Neural progenitor cell (in vitro differentiated cells): ENCODE measurements at regions not wholly inside any gene's neighbourhood (a gene's known extent, or its start where the extent isn't known, plus 50 kb on each side); places are given as distances from the start of the nearest gene placed in this dataset.

Experiments
- DNase-seq: peaks from one replicate; pipeline ENCODE4 v3.0.0-alpha.2; 2016; ENCODE audit warnings: low spot score
- H2AFZ ChIP-seq: fragments of 200-600 bp; sonication (generic); replicated peaks from 2 replicates; pipeline ENCODE4 v1.6.1; 2016; ENCODE audit warnings: antibody characterized with exemption
- H3F3A ChIP-seq: fragments of 200-600 bp; sonication (generic); 2 replicates; pipeline ENCODE4 v1.6.1; 2016; ENCODE audit warnings: antibody characterized with exemption, low read depth
- H3K27ac ChIP-seq: fragments of 200-600 bp; sonication (generic); 2 replicates; pipeline ENCODE4 v1.5.1; 2016; ENCODE audit warnings: mild to moderate bottlenecking
- H3K27me3 ChIP-seq: fragments of 200-600 bp; sonication (generic); 2 replicates; pipeline ENCODE4 v1.6.1; 2016; ENCODE audit warnings: mild to moderate bottlenecking, moderate library complexity
- H3K36me3 ChIP-seq: fragments of 200-600 bp; sonication (generic); 2 replicates; pipeline ENCODE4 v1.5.1; 2016
- H3K4me1 ChIP-seq: fragments of 200-600 bp; sonication (generic); 2 replicates; pipeline ENCODE4 v1.6.1; 2016; ENCODE audit warnings: mixed run types
- H3K4me2 ChIP-seq: fragments of 200-600 bp; sonication (generic); 2 replicates; pipeline ENCODE4 v1.6.1; 2016
- H3K4me3 ChIP-seq: fragments of 200-600 bp; sonication (generic); 2 replicates; pipeline ENCODE4 v1.5.1; 2016
- H3K79me2 ChIP-seq: fragments of 200-600 bp; sonication (generic); 2 replicates; pipeline ENCODE4 v1.6.1; 2016; ENCODE audit warnings: low read depth
- H3K9ac ChIP-seq: fragments of 200-600 bp; sonication (generic); 2 replicates; pipeline ENCODE4 v1.6.1; 2016
- H3K9me3 ChIP-seq: fragments of 200-600 bp; sonication (generic); 2 replicates; pipeline ENCODE4 v1.5.1; 2016; ENCODE audit warnings: low read depth
- H4K20me1 ChIP-seq: fragments of 200-600 bp; sonication (generic); 2 replicates; pipeline ENCODE4 v1.6.1; 2016; ENCODE audit warnings: low read depth
- H3K27ac Mint-ChIP-seq: 3 replicates; pipeline ENCODE4 v1.8.0; 2021; ENCODE audit warnings: mixed read lengths
- H3K27me3 Mint-ChIP-seq: 2 replicates; pipeline ENCODE4 v1.8.0; 2022; ENCODE audit warnings: low read depth, mild to moderate bottlenecking, inconsistent platforms, moderate library complexity, mixed read lengths; ENCODE audit not compliant: insufficient read depth
- H3K36me3 Mint-ChIP-seq: 3 replicates; pipeline ENCODE4 v1.8.0; 2021; ENCODE audit warnings: mixed read lengths
- H3K4me1 Mint-ChIP-seq: 3 replicates; pipeline ENCODE4 v1.8.0; 2021; ENCODE audit warnings: mixed read lengths
- H3K4me3 Mint-ChIP-seq: 3 replicates; pipeline ENCODE4 v1.8.0; 2021; ENCODE audit warnings: mild to moderate bottlenecking, moderate library complexity, mixed read lengths
- H3K9me3 Mint-ChIP-seq: 3 replicates; pipeline ENCODE4 v1.8.0; 2020; ENCODE audit warnings: mixed read lengths
- CTCF ChIP-seq: fragments of 200-600 bp; sonication (generic); IDR thresholded peaks from 2 replicates; pipeline ENCODE4 v1.5.1; 2017; ENCODE audit warnings: antibody characterized with exemption, mild to moderate bottlenecking
- EZH2 ChIP-seq: fragments of 200-600 bp; sonication (generic); IDR thresholded peaks from 2 replicates; pipeline ENCODE4 v1.6.1; 2017; ENCODE audit warnings: antibody characterized with exemption, mild to moderate bottlenecking, moderate library complexity
- EZH2phosphoT487 ChIP-seq: fragments of 200-600 bp; sonication (generic); IDR thresholded peaks from 2 replicates; pipeline ENCODE4 v1.6.1; 2017; ENCODE audit warnings: antibody characterized with exemption

- Mint-ChIP-seq H3K4me3 (no peak overlapping the region), H3K27me3 (peaks cover 7% of the 10 kb centered on the region), H3K4me1 (no peaks in the 10 kb centered on the region), H3K9me3 (peaks cover 2% of the 10 kb centered on the region), H3K27ac (no peak overlapping the region), H3K36me3 (no peaks in the 10 kb centered on the region)
- Histone ChIP-seq H4K20me1 (no peaks in the 10 kb centered on the region), H3K9me3 (no peaks in the 10 kb centered on the region), H3K4me3 (no peak overlapping the region), H3K4me1 (peaks cover 7% of the 10 kb centered on the region), H3F3A (no peaks in the 10 kb centered on the region), H3K36me3 (no peaks in the 10 kb centered on the region), H3K4me2 (no peak overlapping the region), H3K79me2 (no peaks in the 10 kb centered on the region), H2AFZ (no peak overlapping the region), H3K9ac (no peak overlapping the region), H3K27me3 (no peaks in the 10 kb centered on the region), H3K27ac (no peak overlapping the region)
- TF ChIP-seq EZH2 (no peak), EZH2phosphoT487 (no peak), CTCF (no peak)
- no peak for DNase-seq
Observed at GRCh38 chr2:238553159-238553558, 126.4 kb downstream of the ASB1 start.

- Mint-ChIP-seq H3K9me3 (peaks cover 2% of the 10 kb centered on the region), H3K36me3 (no peaks in the 10 kb centered on the region), H3K4me1 (no peaks in the 10 kb centered on the region), H3K27me3 (peaks cover 7% of the 10 kb centered on the region), H3K4me3 (no peak overlapping the region), H3K27ac (no peak overlapping the region)
- H3K36me3 ChIP-seq = no peaks in the 10 kb centered on the region
- no peaks in the 10 kb centered on the region for H3K27me3 ChIP-seq
- no peak overlapping the region for H3K9ac ChIP-seq
- peak; percentile 43 for DNase-seq
- H4K20me1 ChIP-seq = no peaks in the 10 kb centered on the region
- TF ChIP-seq EZH2 (no peak), CTCF (no peak), EZH2phosphoT487 (no peak)
- peak overlapping the region; percentile 27 for H3K4me2 ChIP-seq
- H3K27ac ChIP-seq = no peak overlapping the region
- peak overlapping the region; percentile 85 for H2AFZ ChIP-seq
- H3K4me1 ChIP-seq = peaks cover 7% of the 10 kb centered on the region
- H3K79me2 ChIP-seq = no peaks in the 10 kb centered on the region
- no peaks in the 10 kb centered on the region for H3K9me3 ChIP-seq
- H3F3A ChIP-seq = no peaks in the 10 kb centered on the region
- no peak overlapping the region for H3K4me3 ChIP-seq
Observed at GRCh38 chr2:238554468-238555315, 128.0 kb downstream of the ASB1 start.

- Mint-ChIP-seq H3K4me3 (no peak overlapping the region), H3K4me1 (no peaks in the 10 kb centered on the region), H3K9me3 (peaks cover 2% of the 10 kb centered on the region), H3K36me3 (no peaks in the 10 kb centered on the region), H3K27ac (no peak overlapping the region), H3K27me3 (peaks cover 8% of the 10 kb centered on the region)
- H3K79me2 ChIP-seq = no peaks in the 10 kb centered on the region
- no peaks in the 10 kb centered on the region for H3F3A ChIP-seq
- H3K9ac ChIP-seq = no peak overlapping the region
- no peak overlapping the region for H3K4me3 ChIP-seq
- no peak overlapping the region for H3K4me2 ChIP-seq
- no peaks in the 10 kb centered on the region for H3K27me3 ChIP-seq
- H2AFZ ChIP-seq = no peak overlapping the region
- DNase-seq = no peak
- H3K36me3 ChIP-seq = no peaks in the 10 kb centered on the region
- no peak overlapping the region for H3K27ac ChIP-seq
- H3K4me1 ChIP-seq = peaks cover 7% of the 10 kb centered on the region
- H3K9me3 ChIP-seq = no peaks in the 10 kb centered on the region
- H4K20me1 ChIP-seq = no peaks in the 10 kb centered on the region
- TF ChIP-seq EZH2phosphoT487 = no peak
- TF ChIP-seq CTCF = no peak
- no peak for TF ChIP-seq EZH2
Observed at GRCh38 chr2:238555786-238556542, 129.2 kb downstream of the ASB1 start.
